ENCODE measurements at regions not wholly inside any gene's neighbourhood (a gene's known extent, or its start where the extent isn't known, plus 50 kb on each side); places are given as distances from the start of the nearest gene placed in this dataset.
"Not testable (repeated sequence)": the region's sequence is repeated elsewhere in the genome, so short reads cannot be mapped to it uniquely, and the experiment has no call there.

DNA sequence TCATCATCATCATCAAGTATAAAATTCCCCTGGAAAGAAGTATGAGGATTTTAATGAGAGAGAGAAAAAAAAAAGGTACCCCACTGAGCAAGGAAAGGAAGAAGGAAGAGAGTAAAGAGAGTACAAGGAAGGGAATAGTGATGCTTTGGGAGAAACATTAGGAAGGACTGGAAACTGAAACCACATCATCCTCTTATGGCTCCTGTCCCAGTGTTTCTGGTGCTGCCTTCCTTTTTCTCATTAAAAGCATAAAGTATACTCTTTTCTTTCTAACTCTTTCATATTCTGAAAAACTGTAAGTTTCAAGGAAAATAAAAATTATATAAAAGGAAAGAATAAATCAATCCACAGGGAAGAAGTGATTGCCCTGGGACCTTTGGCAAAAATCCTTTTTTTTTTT is 616.4 kb upstream of the CBLB start:
- CTCF ChIA-PET: no interaction called here
- peaks cover 0 to 4% (median 1%) of the 10 kb centered on the region in 5 experiments for H3K9me3 ChIP-seq (ENCODE audit: control extremely low read depth in 1 of 5, control insufficient read depth in 4 of 5, insufficient read depth in 2 of 5, low read depth in 1 of 5, low read length in 4 of 5)
- H3K4me1 ChIP-seq (ENCODE audit: control extremely low read depth in 1 of 4, control insufficient read depth in 4 of 4, insufficient read depth in 4 of 4, low read length in 3 of 4): no peaks in the 10 kb centered on the region
- H3K27ac ChIP-seq (ENCODE audit: insufficient read depth in 1 of 2, low read depth in 1 of 2, low read length in 2 of 2, poor library complexity in 1 of 2, severe bottlenecking in 2 of 2): no peak overlapping the region
- H3K36me3 ChIP-seq (ENCODE audit: control insufficient read depth in 4 of 4, insufficient read depth in 4 of 4, low read length in 3 of 4): no peaks in the 10 kb centered on the region
- no peaks in the 10 kb centered on the region for H3K27me3 ChIP-seq (replicated peaks in 2 of 5; ENCODE audit: control insufficient read depth in 4 of 5, insufficient read depth in 5 of 5, low read length in 4 of 5)
- DNase-seq: no peak
- POLR2A ChIA-PET: no interaction called here
- no peak overlapping the region for H3K4me3 ChIP-seq (ENCODE audit: control insufficient read depth in 1 of 7, extremely low read depth in 1 of 7, insufficient read depth in 4 of 7, low read depth in 2 of 7, low read length in 6 of 7)

DNA sequence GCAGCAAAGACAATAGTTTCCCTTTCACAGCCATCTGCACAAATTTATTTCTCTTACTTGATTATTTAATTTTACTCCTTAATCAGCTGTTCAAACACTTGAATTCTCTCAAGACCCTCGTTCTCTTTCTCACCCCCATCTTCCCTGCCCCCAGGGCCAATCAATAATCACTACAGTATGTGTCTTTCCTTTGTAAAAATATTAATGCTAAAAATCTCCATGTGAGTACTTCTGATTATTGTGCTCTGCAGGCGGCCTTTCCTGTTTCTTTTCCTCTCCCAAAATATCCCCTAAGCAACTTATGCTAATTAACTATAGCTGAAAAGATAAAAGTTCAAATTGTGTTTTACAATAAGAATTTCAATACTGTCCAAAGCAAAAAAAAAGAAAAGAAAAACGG is 617.0 kb upstream of the CBLB start:
- H3K27me3 ChIP-seq (replicated peaks in 2 of 5; ENCODE audit: control insufficient read depth in 4 of 5, insufficient read depth in 5 of 5, low read length in 4 of 5): no peaks in the 10 kb centered on the region
- H3K4me1 ChIP-seq (ENCODE audit: control extremely low read depth in 1 of 4, control insufficient read depth in 4 of 4, insufficient read depth in 4 of 4, low read length in 3 of 4): no peaks in the 10 kb centered on the region
- no peaks in the 10 kb centered on the region for H3K36me3 ChIP-seq (ENCODE audit: control insufficient read depth in 4 of 4, insufficient read depth in 4 of 4, low read length in 3 of 4)
- no peak overlapping the region for H3K4me3 ChIP-seq (ENCODE audit: control insufficient read depth in 1 of 7, extremely low read depth in 1 of 7, insufficient read depth in 4 of 7, low read depth in 2 of 7, low read length in 6 of 7)
- no CpG with 5 or more reads among the region's 3 CpGs for WGBS (ENCODE audit: insufficient coverage)
- ChIA-PET CTCF (no interaction called here), POLR2A (no interaction called here)
- H3K9me3 ChIP-seq (ENCODE audit: control extremely low read depth in 1 of 5, control insufficient read depth in 4 of 5, insufficient read depth in 2 of 5, low read depth in 1 of 5, low read length in 4 of 5): peaks cover 0 to 4% (median 0%) of the 10 kb centered on the region in 5 experiments
- no peak for DNase-seq
- no peak overlapping the region for H3K27ac ChIP-seq (ENCODE audit: insufficient read depth in 1 of 2, low read depth in 1 of 2, low read length in 2 of 2, poor library complexity in 1 of 2, severe bottlenecking in 2 of 2)

DNA sequence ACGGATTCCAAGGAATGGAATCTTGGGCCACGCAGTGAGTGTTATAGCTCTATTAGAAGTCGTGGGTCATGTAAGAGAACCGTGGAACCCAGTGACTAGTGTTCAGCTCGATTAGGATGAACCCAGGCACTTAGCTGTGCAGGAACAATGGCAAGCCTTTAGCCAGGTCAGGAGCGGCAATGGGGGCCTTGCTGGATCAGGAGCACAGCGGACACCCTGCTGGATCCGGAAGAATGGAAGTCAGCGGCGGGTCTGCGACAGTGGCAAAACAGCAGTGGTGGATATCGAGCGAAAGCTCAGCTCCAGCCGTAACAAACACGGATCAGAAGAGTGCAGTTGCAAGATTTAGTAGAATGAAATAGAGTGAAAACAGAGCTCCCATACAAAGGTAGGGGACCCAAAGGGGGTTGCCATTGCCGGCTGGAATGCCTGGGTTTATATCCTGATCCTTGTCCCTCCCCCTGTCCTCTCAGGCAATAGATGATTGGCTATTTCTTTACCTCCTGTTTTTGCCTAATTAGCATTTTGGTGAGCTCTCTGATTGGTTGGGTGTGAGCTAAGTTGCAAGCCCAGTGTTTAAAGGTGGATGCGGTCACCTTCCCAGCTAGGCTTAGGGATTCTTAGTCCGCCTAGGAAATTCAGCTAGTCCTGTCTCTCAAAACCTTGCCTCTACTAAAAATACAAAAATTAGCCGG is 618.3 kb upstream of the CBLB start:
- H3K36me3 ChIP-seq (ENCODE audit: control insufficient read depth in 4 of 4, insufficient read depth in 4 of 4, low read length in 3 of 4); DNase-seq; H3K4me3 ChIP-seq (ENCODE audit: control insufficient read depth in 1 of 7, extremely low read depth in 1 of 7, insufficient read depth in 4 of 7, low read depth in 2 of 7, low read length in 6 of 7); H3K27me3 ChIP-seq (replicated peaks in 2 of 5; ENCODE audit: control insufficient read depth in 4 of 5, insufficient read depth in 5 of 5, low read length in 4 of 5); H3K4me1 ChIP-seq (ENCODE audit: control extremely low read depth in 1 of 4, control insufficient read depth in 4 of 4, insufficient read depth in 4 of 4, low read length in 3 of 4); H3K9me3 ChIP-seq (ENCODE audit: control extremely low read depth in 1 of 5, control insufficient read depth in 4 of 5, insufficient read depth in 2 of 5, low read depth in 1 of 5, low read length in 4 of 5); H3K27ac ChIP-seq (ENCODE audit: insufficient read depth in 1 of 2, low read depth in 1 of 2, low read length in 2 of 2, poor library complexity in 1 of 2, severe bottlenecking in 2 of 2); CTCF ChIA-PET: not testable (repeated sequence)
- POLR2A ChIA-PET: interaction anchor here (0.6 kb wide), 1 partner anchor 629 kb away, joined by 4 read pairs; no protein-coding TSS in a partner anchor
- 96% methylated on average over 17 of the region's 19 CpGs for WGBS (ENCODE audit: insufficient coverage)

DNA sequence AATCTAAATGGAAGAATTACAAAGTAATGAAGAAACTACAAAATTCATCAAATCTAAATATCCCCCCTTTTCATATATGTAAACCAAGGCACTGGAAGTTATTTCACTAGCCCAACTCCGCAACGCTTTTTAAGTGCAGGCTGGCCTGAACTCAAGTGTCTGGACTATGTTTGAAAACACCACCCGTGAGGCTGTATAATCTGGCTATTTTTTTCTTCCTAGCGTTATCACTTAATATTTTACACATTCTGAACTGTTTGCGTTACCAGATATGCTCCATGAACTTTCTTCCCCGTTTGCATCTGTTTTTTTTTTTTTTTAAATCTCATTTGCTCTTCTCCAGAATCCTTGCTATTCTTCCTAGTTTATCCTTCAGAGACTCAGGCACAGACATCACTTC is 619.5 kb upstream of the CBLB start:
- DNase-seq: no peak
- POLR2A ChIA-PET: no interaction called here
- WGBS (ENCODE audit: insufficient coverage): 95% methylated on average over 5 of the region's 6 CpGs
- no peak overlapping the region for H3K4me3 ChIP-seq (ENCODE audit: control insufficient read depth in 1 of 7, extremely low read depth in 1 of 7, insufficient read depth in 4 of 7, low read depth in 2 of 7, low read length in 6 of 7)
- H3K4me1 ChIP-seq (ENCODE audit: control extremely low read depth in 1 of 4, control insufficient read depth in 4 of 4, insufficient read depth in 4 of 4, low read length in 3 of 4): no peaks in the 10 kb centered on the region
- H3K27me3 ChIP-seq (replicated peaks in 2 of 5; ENCODE audit: control insufficient read depth in 4 of 5, insufficient read depth in 5 of 5, low read length in 4 of 5): no peaks in the 10 kb centered on the region
- no peaks in the 10 kb centered on the region for H3K9me3 ChIP-seq (ENCODE audit: control extremely low read depth in 1 of 5, control insufficient read depth in 4 of 5, insufficient read depth in 2 of 5, low read depth in 1 of 5, low read length in 4 of 5)
- H3K36me3 ChIP-seq (ENCODE audit: control insufficient read depth in 4 of 4, insufficient read depth in 4 of 4, low read length in 3 of 4): no peaks in the 10 kb centered on the region
- CTCF ChIA-PET: interaction anchor here (0.6 kb wide), 1 partner anchor 500 kb away, joined by 3 read pairs; no protein-coding TSS in a partner anchor
- H3K27ac ChIP-seq (ENCODE audit: insufficient read depth in 1 of 2, low read depth in 1 of 2, low read length in 2 of 2, poor library complexity in 1 of 2, severe bottlenecking in 2 of 2): no peak overlapping the region

DNA sequence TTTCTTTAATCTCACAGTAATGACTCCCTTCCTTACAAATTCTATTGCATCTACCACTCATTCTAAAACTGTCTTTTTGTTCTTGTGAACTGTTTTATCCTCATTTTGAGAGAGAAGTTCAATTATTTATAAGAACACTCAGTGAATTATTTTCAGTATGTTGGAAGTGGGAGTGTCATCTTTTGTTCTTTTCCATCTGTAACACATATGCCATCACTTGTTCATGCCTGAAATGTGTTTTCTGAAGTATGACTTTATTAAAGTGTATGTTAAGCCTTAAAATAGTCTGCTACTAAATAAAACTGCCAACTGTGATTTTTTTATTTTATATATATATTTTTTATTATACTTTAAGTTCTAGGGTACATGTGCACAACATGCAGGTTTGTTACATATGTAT is 623.0 kb upstream of the CBLB start:
- Histone ChIP-seq H3K4me1 (ENCODE audit: control extremely low read depth in 1 of 4, control insufficient read depth in 4 of 4, insufficient read depth in 4 of 4, low read length in 3 of 4) (no peaks in the 10 kb centered on the region), H3K9me3 (ENCODE audit: control extremely low read depth in 1 of 5, control insufficient read depth in 4 of 5, insufficient read depth in 2 of 5, low read depth in 1 of 5, low read length in 4 of 5) (no peaks in the 10 kb centered on the region), H3K36me3 (ENCODE audit: control insufficient read depth in 4 of 4, insufficient read depth in 4 of 4, low read length in 3 of 4) (no peaks in the 10 kb centered on the region), H3K27me3 (replicated peaks in 2 of 5; ENCODE audit: control insufficient read depth in 4 of 5, insufficient read depth in 5 of 5, low read length in 4 of 5) (no peaks in the 10 kb centered on the region), H3K4me3 (ENCODE audit: control insufficient read depth in 1 of 7, extremely low read depth in 1 of 7, insufficient read depth in 4 of 7, low read depth in 2 of 7, low read length in 6 of 7) (no peak overlapping the region), H3K27ac (ENCODE audit: insufficient read depth in 1 of 2, low read depth in 1 of 2, low read length in 2 of 2, poor library complexity in 1 of 2, severe bottlenecking in 2 of 2) (no peak overlapping the region)
- DNase-seq: no peak
- ChIA-PET POLR2A (no interaction called here), CTCF (no interaction called here)

DNA sequence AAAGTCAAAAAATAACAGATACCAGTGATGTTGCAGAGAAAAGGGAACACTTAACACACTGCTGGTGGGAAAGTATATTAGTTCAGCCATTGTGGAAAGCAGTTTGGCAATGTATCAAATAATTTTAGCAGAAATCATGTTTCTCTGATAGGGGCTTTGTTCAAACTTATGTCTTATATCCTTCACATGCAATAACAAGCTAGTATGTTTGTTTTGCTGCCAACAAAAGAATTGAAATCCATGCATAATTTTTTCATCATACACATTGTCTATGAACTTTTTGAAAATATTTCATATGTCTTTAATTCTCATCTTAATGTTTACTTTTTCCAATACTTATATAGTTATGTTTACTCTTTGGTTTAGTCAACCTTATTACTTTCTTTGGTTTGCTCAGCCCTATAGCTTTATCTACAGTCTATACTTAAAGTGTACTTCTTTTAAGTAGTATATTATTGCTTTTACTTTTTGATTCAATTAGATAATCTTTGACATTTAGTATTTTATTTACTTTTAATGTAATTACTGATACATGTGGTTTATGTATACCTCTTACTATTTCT is 639.6 kb upstream of the CBLB start:
- no peak for DNase-seq
- Histone ChIP-seq H3K4me1 (ENCODE audit: control extremely low read depth in 1 of 4, control insufficient read depth in 4 of 4, insufficient read depth in 4 of 4, low read length in 3 of 4) (no peaks in the 10 kb centered on the region), H3K4me3 (ENCODE audit: control insufficient read depth in 1 of 7, extremely low read depth in 1 of 7, insufficient read depth in 4 of 7, low read depth in 2 of 7, low read length in 6 of 7) (no peak overlapping the region), H3K9me3 (ENCODE audit: control extremely low read depth in 1 of 5, control insufficient read depth in 4 of 5, insufficient read depth in 2 of 5, low read depth in 1 of 5, low read length in 4 of 5) (no peaks in the 10 kb centered on the region), H3K36me3 (ENCODE audit: control insufficient read depth in 4 of 4, insufficient read depth in 4 of 4, low read length in 3 of 4) (no peaks in the 10 kb centered on the region), H3K27me3 (replicated peaks in 2 of 5; ENCODE audit: control insufficient read depth in 4 of 5, insufficient read depth in 5 of 5, low read length in 4 of 5) (no peaks in the 10 kb centered on the region), H3K27ac (ENCODE audit: insufficient read depth in 1 of 2, low read depth in 1 of 2, low read length in 2 of 2, poor library complexity in 1 of 2, severe bottlenecking in 2 of 2) (no peak overlapping the region)
- ChIA-PET CTCF (no interaction called here), POLR2A (no interaction called here)

DNA sequence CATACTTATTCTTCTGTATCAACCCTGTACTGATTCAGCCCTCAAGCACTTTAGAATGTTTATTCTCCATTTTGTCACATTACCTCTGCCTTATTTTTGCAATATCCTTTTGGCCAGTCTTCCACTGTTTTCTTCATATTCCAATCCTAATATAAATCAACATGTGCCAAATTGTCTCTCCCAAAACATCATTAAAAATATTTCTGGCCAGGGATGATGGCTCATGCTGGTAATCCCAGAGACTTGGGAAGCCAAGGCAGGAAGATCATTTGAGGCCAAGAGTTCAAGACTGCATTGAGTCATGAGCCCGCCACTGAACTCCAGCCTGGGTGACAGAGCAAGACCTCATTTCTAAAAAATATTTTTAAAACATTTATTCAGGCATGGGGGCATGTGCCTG is 641.4 kb upstream of the CBLB start:
- Histone ChIP-seq H3K27ac (ENCODE audit: insufficient read depth in 1 of 2, low read depth in 1 of 2, low read length in 2 of 2, poor library complexity in 1 of 2, severe bottlenecking in 2 of 2) (no peak overlapping the region), H3K9me3 (ENCODE audit: control extremely low read depth in 1 of 5, control insufficient read depth in 4 of 5, insufficient read depth in 2 of 5, low read depth in 1 of 5, low read length in 4 of 5) (no peaks in the 10 kb centered on the region), H3K27me3 (replicated peaks in 2 of 5; ENCODE audit: control insufficient read depth in 4 of 5, insufficient read depth in 5 of 5, low read length in 4 of 5) (no peaks in the 10 kb centered on the region), H3K4me1 (ENCODE audit: control extremely low read depth in 1 of 4, control insufficient read depth in 4 of 4, insufficient read depth in 4 of 4, low read length in 3 of 4) (peaks cover 0 to 10% (median 5%) of the 10 kb centered on the region in 4 experiments), H3K4me3 (ENCODE audit: control insufficient read depth in 1 of 7, extremely low read depth in 1 of 7, insufficient read depth in 4 of 7, low read depth in 2 of 7, low read length in 6 of 7) (no peak overlapping the region), H3K36me3 (ENCODE audit: control insufficient read depth in 4 of 4, insufficient read depth in 4 of 4, low read length in 3 of 4) (no peaks in the 10 kb centered on the region)
- no peak for DNase-seq
- CTCF ChIA-PET: no interaction called here
- POLR2A ChIA-PET: no interaction called here
- WGBS (ENCODE audit: insufficient coverage): 100% methylated on average over 1 of the region's 1 CpG

All from common myeloid progenitor, CD34-positive (primary cell).